ENCODE measurements at regions not wholly inside any gene's neighbourhood (a gene's known extent, or its start where the extent isn't known, plus 50 kb on each side); places are given as distances from the start of the nearest gene placed in this dataset.
"Not testable (repeated sequence)": the region's sequence is repeated elsewhere in the genome, so short reads cannot be mapped to it uniquely, and the experiment has no call there.

GRCh38 chr6:115551527-115551926 lies 509.2 kb downstream of the FRK start:
- intact Hi-C loops (cut with micrococcal nuclease), result no loop called here
- no peak for DNase-seq (ENCODE audit: low spot score)
- H3K9me3 Mint-ChIP-seq, result peaks cover 9% of the 10 kb centered on the region
- no peak overlapping the region for H3K27ac Mint-ChIP-seq
- no peaks in the 10 kb centered on the region for H3K4me1 Mint-ChIP-seq (ENCODE audit: low read depth)
- no peaks in the 10 kb centered on the region for H3K27me3 Mint-ChIP-seq (ENCODE audit: low read depth)
- H3K4me3 Mint-ChIP-seq (ENCODE audit: low read depth), result no peak overlapping the region
- no peaks in the 10 kb centered on the region for H3K36me3 Mint-ChIP-seq (ENCODE audit: low read depth)

DNA sequence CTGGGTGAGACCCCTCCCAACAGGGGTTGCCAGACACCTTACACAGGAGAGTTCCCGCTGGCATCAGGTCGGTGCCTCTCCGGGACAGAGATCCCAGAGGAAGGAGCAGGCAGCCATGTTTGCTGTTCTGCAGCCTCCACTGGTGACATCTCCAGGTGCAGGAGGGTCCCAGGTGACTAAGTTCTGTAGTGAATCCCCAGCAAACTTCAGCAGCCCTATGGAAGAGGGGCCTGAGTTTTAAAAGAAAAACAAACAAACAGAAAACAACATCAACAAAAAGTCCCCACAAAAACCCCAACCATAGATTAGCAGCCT lies 515.1 kb downstream of the FRK start:
- Mint-ChIP-seq H3K4me3 (ENCODE audit: low read depth) (no peak overlapping the region), H3K36me3 (ENCODE audit: low read depth) (no peaks in the 10 kb centered on the region), H3K27ac (no peak overlapping the region), H3K27me3 (ENCODE audit: low read depth) (no peaks in the 10 kb centered on the region), H3K4me1 (ENCODE audit: low read depth) (no peaks in the 10 kb centered on the region), H3K9me3 (peaks cover 12% of the 10 kb centered on the region)
- no peak for DNase-seq (ENCODE audit: low spot score)
- intact Hi-C loops (cut with micrococcal nuclease), result no loop called here

DNA sequence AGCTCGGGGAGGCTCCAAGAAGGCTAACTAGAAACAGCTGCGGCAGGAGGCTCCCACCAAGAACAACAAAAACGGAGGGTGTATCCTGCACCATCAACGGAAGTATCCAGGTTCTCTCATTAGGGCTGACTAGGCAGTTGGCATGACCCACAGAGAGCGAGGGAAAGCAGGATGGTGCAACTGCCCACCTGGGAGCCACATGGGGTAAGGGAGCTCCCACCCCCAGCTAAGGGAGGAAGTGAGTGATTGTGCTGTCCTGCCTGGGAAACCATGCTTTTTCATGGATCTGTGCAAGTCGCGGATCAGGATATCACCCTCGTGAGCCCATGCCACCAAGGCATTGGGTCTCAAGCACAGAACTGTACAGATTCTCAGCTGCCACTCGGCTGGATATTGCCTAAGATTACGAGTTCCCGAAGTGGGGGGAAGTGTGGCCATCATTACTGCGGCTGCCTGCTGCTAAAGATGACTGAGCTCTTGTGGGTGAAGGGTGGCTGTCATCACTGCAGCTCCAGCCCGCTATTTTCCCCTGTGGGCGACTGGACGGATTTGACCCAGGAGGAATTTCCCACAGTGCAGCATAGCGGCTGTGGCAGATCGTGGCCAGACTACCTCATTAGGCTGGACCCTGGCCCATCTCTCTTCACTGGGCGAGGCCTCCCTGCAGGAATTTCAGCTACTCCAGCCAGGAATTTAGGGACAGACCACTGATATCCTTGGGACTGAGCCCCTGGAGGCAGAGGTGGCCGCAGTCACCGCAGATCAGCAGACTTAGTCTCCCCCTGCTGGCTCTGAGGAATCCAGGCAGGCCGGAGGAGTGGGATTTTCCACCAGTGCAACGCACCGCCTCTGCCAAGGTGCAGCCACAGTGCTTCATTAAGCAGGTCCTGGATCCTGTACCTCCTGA lies 515.7 kb downstream of the FRK start:
- Mint-ChIP-seq H3K4me3 (ENCODE audit: low read depth) (no peak overlapping the region), H3K4me1 (ENCODE audit: low read depth) (no peaks in the 10 kb centered on the region), H3K9me3 (peaks cover 12% of the 10 kb centered on the region), H3K36me3 (ENCODE audit: low read depth) (no peaks in the 10 kb centered on the region), H3K27ac (no peak overlapping the region), H3K27me3 (ENCODE audit: low read depth) (no peaks in the 10 kb centered on the region)
- DNase-seq (ENCODE audit: low spot score), result no peak
- intact Hi-C loops (cut with micrococcal nuclease), result no loop called here

GRCh38 chr6:115540077-115540869 lies 520.4 kb downstream of the FRK start:
- Mint-ChIP-seq H3K27ac (no peak overlapping the region), H3K4me1 (ENCODE audit: low read depth) (no peaks in the 10 kb centered on the region), H3K36me3 (ENCODE audit: low read depth) (no peaks in the 10 kb centered on the region), H3K9me3 (peaks cover 6% of the 10 kb centered on the region), H3K4me3 (ENCODE audit: low read depth) (no peak overlapping the region), H3K27me3 (ENCODE audit: low read depth) (no peaks in the 10 kb centered on the region)
- intact Hi-C loops (cut with micrococcal nuclease), result no loop called here
- DNase-seq (ENCODE audit: low spot score), result no peak

DNA sequence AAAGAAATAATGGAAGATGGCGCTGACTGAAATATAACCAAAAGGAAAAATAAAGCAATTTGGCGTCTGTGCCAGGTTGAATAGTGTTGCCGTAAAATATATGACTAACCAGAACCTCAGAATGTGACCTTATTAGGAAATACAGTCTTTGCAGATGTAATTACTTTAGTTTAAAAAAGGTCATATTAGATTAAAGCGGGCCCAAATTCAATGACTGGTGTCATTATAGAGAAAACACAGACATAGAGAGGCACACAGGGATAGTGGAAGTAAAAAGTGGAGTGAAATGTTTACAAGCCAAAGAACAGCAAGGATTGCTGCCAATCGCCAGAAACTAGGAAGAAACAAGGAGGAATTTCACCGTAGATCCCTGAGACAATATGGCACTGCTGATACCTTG lies 521.2 kb downstream of the FRK start:
- H3K27ac Mint-ChIP-seq, result no peak overlapping the region
- intact Hi-C loops (cut with micrococcal nuclease), result no loop called here
- H3K27me3 Mint-ChIP-seq (ENCODE audit: low read depth), result no peaks in the 10 kb centered on the region
- no peak overlapping the region for H3K4me3 Mint-ChIP-seq (ENCODE audit: low read depth)
- H3K9me3 Mint-ChIP-seq, result peaks cover 6% of the 10 kb centered on the region
- DNase-seq (ENCODE audit: low spot score), result no peak
- H3K36me3 Mint-ChIP-seq (ENCODE audit: low read depth), result no peaks in the 10 kb centered on the region
- H3K4me1 Mint-ChIP-seq (ENCODE audit: low read depth), result no peaks in the 10 kb centered on the region

DNA sequence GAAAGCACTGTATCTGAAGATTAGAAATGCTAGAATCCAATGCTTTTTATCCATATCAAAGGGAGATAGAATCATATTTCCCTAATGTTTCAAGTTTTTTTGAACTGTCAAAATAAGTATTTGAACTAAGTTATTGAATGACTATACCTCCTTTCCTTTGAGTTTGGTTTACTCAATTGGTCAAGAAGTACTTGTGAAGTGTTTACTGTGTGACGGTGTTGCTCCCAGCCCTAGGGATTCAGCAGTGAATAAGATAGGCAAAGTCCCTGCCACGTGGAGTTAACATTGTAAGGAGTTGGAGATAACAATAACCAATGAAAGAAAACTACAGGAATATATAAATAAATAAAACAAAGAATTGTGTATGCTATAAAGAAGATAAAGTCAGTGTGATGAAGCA lies 535.9 kb downstream of the FRK start:
- Mint-ChIP-seq H3K27ac (no peak overlapping the region), H3K27me3 (ENCODE audit: low read depth) (no peaks in the 10 kb centered on the region), H3K4me1 (ENCODE audit: low read depth) (no peaks in the 10 kb centered on the region), H3K4me3 (ENCODE audit: low read depth) (no peak overlapping the region), H3K9me3 (peaks cover 26% of the 10 kb centered on the region), H3K36me3 (ENCODE audit: low read depth) (no peaks in the 10 kb centered on the region)
- DNase-seq (ENCODE audit: low spot score), result no peak
- intact Hi-C loops (cut with micrococcal nuclease), result no loop called here

GRCh38 chr6:115521747-115522146 lies 538.9 kb downstream of the FRK start:
- not testable (repeated sequence) for H3K27me3 Mint-ChIP-seq (ENCODE audit: low read depth); H3K36me3 Mint-ChIP-seq (ENCODE audit: low read depth)

DNA sequence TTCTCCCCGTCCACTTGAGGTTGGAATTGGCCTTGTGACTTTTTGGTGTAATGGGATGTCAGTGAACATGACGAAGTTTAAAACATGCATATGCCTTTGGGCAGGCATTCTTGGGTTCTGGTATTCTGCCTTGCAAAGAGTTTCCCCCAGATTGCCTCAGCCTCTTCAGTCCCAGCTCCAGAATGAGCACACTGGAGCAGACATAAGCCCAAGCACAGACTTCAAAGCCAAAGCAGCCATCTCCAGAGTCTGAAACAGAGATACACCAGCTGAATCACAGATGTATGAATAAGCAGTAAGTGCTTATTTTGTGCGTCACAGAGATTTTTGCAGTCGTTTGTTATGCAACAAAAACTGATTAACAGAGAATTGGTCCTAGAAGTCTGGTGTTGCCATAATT lies 546.0 kb downstream of the FRK start:
- DNase-seq (ENCODE audit: low spot score), result no peak
- peaks cover 18% of the 10 kb centered on the region for H3K9me3 Mint-ChIP-seq
- H3K4me1 Mint-ChIP-seq (ENCODE audit: low read depth), result no peaks in the 10 kb centered on the region
- no peak overlapping the region for H3K4me3 Mint-ChIP-seq (ENCODE audit: low read depth)
- intact Hi-C loops (cut with micrococcal nuclease), result no loop called here
- no peak overlapping the region for H3K27ac Mint-ChIP-seq
- no peaks in the 10 kb centered on the region for H3K36me3 Mint-ChIP-seq (ENCODE audit: low read depth)
- no peaks in the 10 kb centered on the region for H3K27me3 Mint-ChIP-seq (ENCODE audit: low read depth)

More at GRCh38 chr6:115521747-115522146, 538.9 kb downstream of the FRK start:
- intact Hi-C loops (cut with micrococcal nuclease); H3K27ac Mint-ChIP-seq; DNase-seq (ENCODE audit: low spot score); H3K4me3 Mint-ChIP-seq (ENCODE audit: low read depth); H3K4me1 Mint-ChIP-seq (ENCODE audit: low read depth): not testable (repeated sequence)
- peaks cover 40% of the 10 kb centered on the region for H3K9me3 Mint-ChIP-seq

GRCh38 chr6:115512923-115513322 lies 547.8 kb downstream of the FRK start:
- H3K27me3 Mint-ChIP-seq (ENCODE audit: low read depth), result no peaks in the 10 kb centered on the region
- peaks cover 4% of the 10 kb centered on the region for H3K9me3 Mint-ChIP-seq
- DNase-seq (ENCODE audit: low spot score), result no peak
- H3K36me3 Mint-ChIP-seq (ENCODE audit: low read depth), result no peaks in the 10 kb centered on the region
- no peak overlapping the region for H3K4me3 Mint-ChIP-seq (ENCODE audit: low read depth)
- intact Hi-C loops (cut with micrococcal nuclease), result no loop called here
- no peak overlapping the region for H3K27ac Mint-ChIP-seq
- no peaks in the 10 kb centered on the region for H3K4me1 Mint-ChIP-seq (ENCODE audit: low read depth)

DNA sequence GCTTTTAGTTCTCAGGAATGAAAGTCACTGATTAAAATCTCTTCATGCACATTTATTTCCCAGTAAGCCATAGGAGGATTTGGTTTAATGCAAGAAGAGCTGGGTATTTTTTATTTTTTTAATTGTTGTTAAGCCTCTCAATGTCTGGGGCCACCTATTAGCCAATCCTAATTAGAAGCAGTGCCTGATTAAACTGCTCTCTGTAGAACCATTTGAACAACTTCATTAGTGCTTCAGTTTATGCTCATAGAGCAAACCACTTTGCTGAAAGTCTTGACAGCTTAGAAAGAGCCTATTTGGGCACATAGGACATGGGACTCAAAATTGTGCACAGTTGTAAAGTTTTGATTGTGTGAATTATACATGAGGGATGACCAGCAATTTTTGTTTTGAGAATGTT lies 548.9 kb downstream of the FRK start:
- Mint-ChIP-seq H3K9me3 (no peaks in the 10 kb centered on the region), H3K4me3 (ENCODE audit: low read depth) (no peak overlapping the region), H3K27me3 (ENCODE audit: low read depth) (no peaks in the 10 kb centered on the region), H3K36me3 (ENCODE audit: low read depth) (no peaks in the 10 kb centered on the region), H3K27ac (no peak overlapping the region), H3K4me1 (ENCODE audit: low read depth) (no peaks in the 10 kb centered on the region)
- intact Hi-C loops (cut with micrococcal nuclease), result no loop called here
- DNase-seq (ENCODE audit: low spot score), result no peak

GRCh38 chr6:115502432-115502831 lies 558.3 kb downstream of the FRK start:
- intact Hi-C loops (cut with micrococcal nuclease); H3K4me1 Mint-ChIP-seq (ENCODE audit: low read depth); H3K27ac Mint-ChIP-seq; H3K36me3 Mint-ChIP-seq (ENCODE audit: low read depth); H3K27me3 Mint-ChIP-seq (ENCODE audit: low read depth); DNase-seq (ENCODE audit: low spot score); H3K9me3 Mint-ChIP-seq; H3K4me3 Mint-ChIP-seq (ENCODE audit: low read depth): not testable (repeated sequence)

- no peaks in the 10 kb centered on the region for H3K27me3 Mint-ChIP-seq (ENCODE audit: low read depth)
- no peak for DNase-seq (ENCODE audit: low spot score)
- H3K4me3 Mint-ChIP-seq (ENCODE audit: low read depth), result no peak overlapping the region
- H3K9me3 Mint-ChIP-seq, result peaks cover 12% of the 10 kb centered on the region
- no peaks in the 10 kb centered on the region for H3K4me1 Mint-ChIP-seq (ENCODE audit: low read depth)
- no peak overlapping the region for H3K27ac Mint-ChIP-seq
- intact Hi-C loops (cut with micrococcal nuclease), result no loop called here
- H3K36me3 Mint-ChIP-seq (ENCODE audit: low read depth), result no peaks in the 10 kb centered on the region
Measured at GRCh38 chr6:115495184-115495583, 565.5 kb downstream of the FRK start.

- Mint-ChIP-seq H3K4me3 (ENCODE audit: low read depth) (no peak overlapping the region), H3K9me3 (no peaks in the 10 kb centered on the region)
Measured at GRCh38 chr6:115487331-115487730, 573.4 kb downstream of the FRK start.

More at GRCh38 chr6:115487331-115487730, 573.4 kb downstream of the FRK start:
- Mint-ChIP-seq H3K27me3 (ENCODE audit: low read depth) (no peaks in the 10 kb centered on the region), H3K4me1 (ENCODE audit: low read depth) (no peaks in the 10 kb centered on the region), H3K36me3 (ENCODE audit: low read depth) (no peaks in the 10 kb centered on the region), H3K27ac (no peak overlapping the region)
- DNase-seq (ENCODE audit: low spot score), result no peak
- intact Hi-C loops (cut with micrococcal nuclease), result no loop called here

Data from activated T-helper 2 cell treated with anti-CD3 and anti-CD28 coated beads, Interferon-gamma antibody, Interleukin-2, Interleukin-4, amounts not matched to agents 10 μg/mL and 5 μg/mL and 100 μg/mL, durations not matched to agents 14 hours and 24 hours and 36 hours (primary cell).